HepG2 (cell line): ENCODE measurements at regions not wholly inside any gene's neighbourhood (a gene's known extent, or its start where the extent isn't known, plus 50 kb on each side); places are given as distances from the start of the nearest gene placed in this dataset.

Experiments used
- ATAC-seq: fragments of 200-7000 bp; cut with Tn5 transposase; 3 replicates; pipeline ENCODE4 v1.9.1; 2020; ENCODE audit warnings: mild to moderate bottlenecking, moderate library complexity
- BruUV-seq: library from RNA; stranded (reverse); fragments of 400-500 nt; replicated peaks from 2 replicates; lab custom pipeline; 2021; lab: Mats Ljungman, UMichigan
- CTCF ChIA-PET: fragments of 300-600 bp; formaldehyde crosslinking; extraction: SDS; loops from one replicate; lab custom pipeline; 2021; ENCODE audit warnings: low total read pairs, inconsistent platforms, low intra/inter-chr PET ratio; lab: Yijun Ruan, JAX
- POLR2A ChIA-PET: fragments of 350-600 bp; sonication (Branson Sonifier 250); formaldehyde crosslinking; loops from one replicate; lab custom pipeline; 2020; ENCODE audit warnings: antibody characterized with exemption, inconsistent platforms; lab: Yijun Ruan, JAX
- DNase-seq: peaks from one replicate; pipeline ENCODE4 v3.0.0-alpha.2; 2015; ENCODE audit warnings: low spot score
- FAIRE-seq: peaks from 3 replicates; lab custom pipeline; 2011; peaks lifted over from hg19 to GRCh38; lab: Jason Lieb, UNC
- H2AFZ ChIP-seq: one replicate; pipeline ENCODE4 v1.6.1; 2011; ENCODE audit warnings: low read length, inconsistent platforms
- H3K27ac ChIP-seq: fragments of 300-600 bp; 3 replicates; pipeline ENCODE4 v1.8.0; 2011; ENCODE audit warnings: mixed run types, mild to moderate bottlenecking, mixed read lengths, low read length, inconsistent platforms; ENCODE audit not compliant: insufficient read depth; ENCODE audit errors: extremely low read length
- H3K27me3 ChIP-seq, 2 experiments: fragments of 200-600 bp in 1 of 2; 2 replicates in 1 of 2; 3 replicates in 1 of 2; pipeline versions ENCODE4 v1.6.0 to v1.8.0; 2011; ENCODE audit warnings: low read length in 2 of 2, mild to moderate bottlenecking in 2 of 2, moderate library complexity in 2 of 2, inconsistent platforms in 1 of 2; ENCODE audit not compliant: insufficient read depth in 2 of 2, control insufficient read depth in 1 of 2
- H3K36me3 ChIP-seq, 2 experiments: fragments of 200-600 bp in 1 of 2; replicated peaks in 1 of 2; 2 replicates in 1 of 2; 3 replicates in 1 of 2; pipeline versions ENCODE4 v1.5.1 to v1.8.0; 2011; ENCODE audit warnings: low read length in 2 of 2, inconsistent platforms in 1 of 2; ENCODE audit not compliant: insufficient read depth in 2 of 2, control insufficient read depth in 1 of 2
- H3K4me1 ChIP-seq: 2 replicates; pipeline ENCODE4 v1.5.1; 2012; ENCODE audit warnings: low read length, inconsistent platforms; ENCODE audit not compliant: insufficient read depth
- H3K4me2 ChIP-seq: 2 replicates; pipeline ENCODE4 v1.6.0; 2011; ENCODE audit warnings: low read depth, low read length, inconsistent platforms
- H3K4me3 ChIP-seq, 3 experiments: fragments of 200-600 bp in 1 of 3; sonication (generic), shearing (Covaris generic) in 1 of 3; replicated peaks in 1 of 3; 2 replicates each; pipeline ENCODE4 v1.5.1; 2011 to 2016; ENCODE audit warnings: low read length in 3 of 3, inconsistent platforms in 2 of 3, low read depth in 2 of 3, mild to moderate bottlenecking in 2 of 3, control low read depth in 1 of 3, mixed read lengths in 1 of 3; ENCODE audit not compliant: insufficient read depth in 1 of 3
- H3K79me2 ChIP-seq: one replicate; pipeline ENCODE4 v1.6.1; 2011; ENCODE audit warnings: low read length, inconsistent platforms; ENCODE audit not compliant: insufficient read depth
- H3K9ac ChIP-seq: 2 replicates; pipeline ENCODE4 v1.6.0; 2011; ENCODE audit warnings: mild to moderate bottlenecking, low read depth, low read length, inconsistent platforms; ENCODE audit not compliant: insufficient read depth
- H3K9me3 ChIP-seq: 2 replicates; pipeline ENCODE4 v1.5.1; 2012; ENCODE audit warnings: mild to moderate bottlenecking, low read length
- H4K20me1 ChIP-seq: 2 replicates; pipeline ENCODE4 v1.6.0; 2011; ENCODE audit warnings: inconsistent platforms, mild to moderate bottlenecking, low read length, moderate library complexity; ENCODE audit not compliant: insufficient read depth
- CEBPB ChIP-seq: IDR thresholded peaks from 2 replicates; pipeline ENCODE4 v1.6.1; 2011; ENCODE audit warnings: low read depth, low read length, improper control_type of control experiment, borderline replicate concordance
- ETV6 ChIP-seq: sonication (generic); formaldehyde crosslinking; conservative IDR thresholded peaks from 2 replicates; pipeline ENCODE4 v1.4.0; 2020; ENCODE audit warnings: missing genetic modification reagents
- KMT2A ChIP-seq: sonication (generic); formaldehyde crosslinking; IDR thresholded peaks from 2 replicates; pipeline ENCODE4 v1.4.0; 2020; ENCODE audit warnings: missing genetic modification reagents
- SRY ChIP-seq: sonication (generic); formaldehyde crosslinking; IDR thresholded peaks from 2 replicates; pipeline ENCODE4 v1.8.0; 2022; ENCODE audit warnings: mild to moderate bottlenecking, missing genetic modification reagents
- YEATS4 ChIP-seq: sonication (generic); formaldehyde crosslinking; IDR thresholded peaks from 2 replicates; pipeline ENCODE4 v1.4.0; 2020; ENCODE audit warnings: missing genetic modification reagents, borderline replicate concordance
- ZBTB42 ChIP-seq: sonication (generic); formaldehyde crosslinking; IDR thresholded peaks from 2 replicates; pipeline ENCODE4 v1.5.0; 2020; ENCODE audit warnings: mild to moderate bottlenecking, missing genetic modification reagents
- ZNF17 ChIP-seq: sonication (generic); formaldehyde crosslinking; IDR thresholded peaks from 2 replicates; pipeline ENCODE4 v1.5.0; 2020; ENCODE audit warnings: mild to moderate bottlenecking, missing genetic modification reagents
- ZNF282 ChIP-seq: fragments of 450-650 bp; IDR thresholded peaks from 2 replicates; pipeline ENCODE4 v1.6.1; 2018; ENCODE audit not compliant: partially characterized antibody
- ZNF790 ChIP-seq: sonication (generic); formaldehyde crosslinking; IDR thresholded peaks from 2 replicates; pipeline ENCODE4 v1.8.0; 2022; ENCODE audit warnings: missing genetic modification reagents, mild to moderate bottlenecking, borderline replicate concordance
- ZSCAN5A ChIP-seq: sonication (generic); formaldehyde crosslinking; IDR thresholded peaks from 2 replicates; pipeline ENCODE4 v1.8.0; 2022; ENCODE audit warnings: mild to moderate bottlenecking, missing genetic modification reagents, borderline replicate concordance
- WGBS: methylation state at CpG from one replicate; pipeline ENCODE4 v1.1.6; 2017; ENCODE audit warnings: low lambda C conversion rate; 5-methylcytosine and 5-hydroxymethylcytosine counted together
- in situ Hi-C: cut with HindIII; loops from 2 replicates; pipeline ENCODE4 v1.10.0; 2017; ENCODE audit warnings: low pct_unique_long_range_greater_than_20kb; ENCODE audit not compliant: extremely low pct_ligation_motif_present
- intact Hi-C: fragments of 100-400 bp; cut with micrococcal nuclease; formaldehyde crosslinking; loops from one replicate; pipeline ENCODE4 v1.10.0; 2022; ENCODE audit not compliant: unreplicated experiment

GRCh38 chr13:91278888-91279287, 68.6 kb upstream of the MIR17HG start:
- intact Hi-C loops = no loop called here
- no peaks in the 10 kb centered on the region for H3K4me1 ChIP-seq
- H3K4me3 ChIP-seq = no peak overlapping the region
- DNase-seq (no peak), FAIRE-seq (no peak), ATAC-seq (no peak)
- H3K27me3 ChIP-seq = no peaks in the 10 kb centered on the region; a peak in 1 of 5 replicates
- no peaks in the 10 kb centered on the region for H4K20me1 ChIP-seq
- 0% methylated on average over 2 of the region's 2 CpGs for WGBS
- no peak overlapping the region for H3K9ac ChIP-seq
- no peak overlapping the region for H2AFZ ChIP-seq
- in situ Hi-C loops = no loop called here
- TF ChIP-seq ZNF282 (no peak), SRY (CRISPR knock-in tag) (no peak), ZNF17 (CRISPR knock-in tag) (no peak), ZNF790 (CRISPR knock-in tag) (no peak), ZBTB42 (CRISPR knock-in tag) (no peak), ZSCAN5A (CRISPR knock-in tag) (no peak), CEBPB (no peak), ETV6 (CRISPR knock-in tag) (no peak), YEATS4 (CRISPR knock-in tag) (no peak), KMT2A (CRISPR knock-in tag) (no peak)
- BruUV-seq = no TSS peak
- ChIA-PET CTCF (no interaction called here), POLR2A (no interaction called here)
- no peaks in the 10 kb centered on the region for H3K9me3 ChIP-seq
- H3K27ac ChIP-seq = no peak overlapping the region
- H3K36me3 ChIP-seq = no peaks in the 10 kb centered on the region
- no peaks in the 10 kb centered on the region for H3K79me2 ChIP-seq
- no peak overlapping the region for H3K4me2 ChIP-seq
